NCI-H128 (cell line): ENCODE measurements at regions not wholly inside any gene's neighbourhood (a gene's known extent, or its start where the extent isn't known, plus 50 kb on each side); places are given as distances from the start of the nearest gene placed in this dataset.
"Not testable (repeated sequence)": the region's sequence is repeated elsewhere in the genome, so short reads cannot be mapped to it uniquely, and the experiment has no call there.

Experiments
- DNase-seq: peaks from one replicate; lab custom pipeline; 2025; ENCODE audit not compliant: unreplicated experiment; lab: John Stamatoyannopoulos, UW

DNA sequence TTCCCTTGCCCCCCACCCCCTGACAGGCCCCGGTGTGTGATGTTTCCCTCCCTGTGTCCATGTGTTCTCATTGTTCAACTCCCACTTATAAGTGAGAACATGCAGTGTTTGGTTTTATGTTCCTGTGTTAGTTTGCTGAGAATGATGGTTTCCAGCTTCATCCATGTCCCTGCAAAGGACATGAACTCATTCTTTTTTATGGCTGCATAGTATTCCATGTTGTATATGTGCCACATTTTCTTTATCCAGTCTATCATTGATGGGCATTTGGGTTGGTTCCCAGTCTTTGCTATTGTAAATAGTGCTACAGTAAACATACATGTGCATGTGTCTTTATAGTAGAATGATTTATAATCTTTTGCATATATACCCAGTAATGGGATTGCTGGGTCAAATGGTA lies 287.4 kb downstream of the UTRN start:
- DNase-seq, result not testable (repeated sequence)

DNA sequence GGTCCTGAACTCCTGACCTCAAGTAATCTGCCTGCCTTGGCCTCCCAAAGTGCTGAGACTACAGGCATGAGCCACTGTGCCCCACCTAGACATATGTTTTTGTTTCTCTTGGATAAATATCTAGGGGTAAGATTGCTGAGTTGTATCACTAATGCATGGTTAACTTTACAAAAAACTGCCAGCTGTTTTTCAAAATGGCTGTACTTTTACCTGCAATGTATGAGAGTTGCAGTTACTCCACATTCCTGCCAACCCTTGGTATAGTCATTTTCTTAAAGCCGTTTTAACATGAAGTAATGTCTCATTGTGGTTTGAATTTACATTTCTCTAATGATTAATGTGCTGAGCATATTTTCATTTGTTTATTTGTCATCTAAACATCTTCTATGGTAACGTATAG lies 289.7 kb downstream of the UTRN start:
- DNase-seq, result no peak

DNA sequence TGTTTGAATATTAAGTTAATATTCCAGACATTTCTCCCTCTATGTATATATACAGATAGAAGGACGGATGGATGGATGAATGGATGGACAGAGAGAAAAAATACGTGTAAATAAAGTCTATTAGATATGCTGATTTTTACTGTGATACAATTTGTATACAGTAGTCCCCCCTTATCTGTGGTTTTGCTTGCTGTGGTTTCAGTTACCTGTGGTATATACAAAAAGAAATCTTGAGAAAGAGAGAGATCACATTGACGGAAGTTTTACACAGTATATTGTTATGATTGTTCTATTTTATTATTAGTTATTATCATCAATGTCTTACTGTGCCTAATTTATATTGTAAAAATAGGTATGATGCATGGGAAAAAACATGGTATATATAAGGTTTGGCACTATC lies 290.2 kb downstream of the UTRN start:
- no peak for DNase-seq

- DNase-seq, result no peak
Observed at GRCh38 chr6:144576871-144577270, 291.7 kb downstream of the UTRN start.

GRCh38 chr6:144578385-144579350 lies 293.5 kb downstream of the UTRN start:
- DNase-seq, result no peak

DNA sequence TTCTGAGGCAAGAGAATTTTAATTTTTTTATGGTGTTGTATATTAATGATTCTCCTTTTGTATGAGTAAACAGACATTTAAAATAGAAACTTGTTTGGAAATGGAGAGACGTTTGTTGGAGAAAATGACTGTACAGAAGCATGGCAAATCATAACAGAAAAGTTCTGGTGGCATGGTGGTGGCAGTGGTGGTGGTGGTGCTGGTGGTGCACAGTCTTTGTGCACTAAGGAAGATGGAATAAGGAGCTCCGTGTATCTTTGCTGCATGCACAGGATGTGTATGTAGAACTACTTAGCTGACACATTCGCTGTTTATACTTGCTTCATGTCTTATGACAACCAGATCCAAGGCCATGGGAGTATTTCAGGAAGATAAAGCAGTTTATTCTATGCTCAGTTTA lies 294.9 kb downstream of the UTRN start:
- DNase-seq, result no peak

DNA sequence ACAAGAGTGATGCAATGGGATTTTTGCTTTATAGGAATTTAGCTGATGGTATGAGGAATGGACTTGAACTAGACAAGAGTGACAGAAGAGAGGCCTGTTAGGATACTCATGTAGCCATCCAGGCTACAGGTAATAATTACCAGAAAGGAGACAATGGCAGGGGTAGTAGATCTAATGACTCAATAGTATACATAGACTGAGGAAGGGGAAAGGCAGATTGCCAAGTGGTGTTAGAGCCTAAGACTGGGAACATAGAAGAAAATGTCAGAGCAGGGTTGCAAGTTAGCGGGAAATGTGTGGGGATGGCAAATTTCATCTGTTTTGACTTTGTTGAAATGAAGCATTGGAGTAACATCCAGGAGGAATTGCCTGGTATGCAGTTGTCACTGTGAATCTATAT lies 295.6 kb downstream of the UTRN start:
- DNase-seq, result no peak

- DNase-seq, result no peak
Observed at GRCh38 chr6:144581812-144582537, 296.8 kb downstream of the UTRN start.

GRCh38 chr6:144582939-144583613 lies 297.9 kb downstream of the UTRN start:
- DNase-seq, result no peak

GRCh38 chr6:144583614-144583954 lies 298.4 kb downstream of the UTRN start:
- DNase-seq, result no peak

GRCh38 chr6:144585217-144585814 lies 300.2 kb downstream of the UTRN start:
- DNase-seq, result peak; percentile 21

DNA sequence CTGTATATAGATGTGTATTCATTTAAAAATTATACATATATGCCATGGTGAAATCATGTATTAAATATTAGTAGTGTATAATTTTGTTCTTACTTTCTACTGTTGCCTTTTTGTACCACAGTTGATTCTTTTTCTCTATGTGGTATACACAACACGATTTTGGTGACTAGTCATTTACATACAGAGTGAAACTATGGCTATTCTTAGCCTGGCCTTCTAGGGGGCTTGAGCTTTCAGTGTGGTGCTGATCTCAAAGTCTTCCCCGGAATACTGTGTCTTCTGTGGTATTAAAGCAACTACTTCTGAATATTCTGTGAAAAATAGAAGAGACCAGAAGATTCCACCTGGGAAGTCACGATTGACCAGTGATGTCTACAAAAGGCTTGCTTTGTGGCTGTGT lies 301.9 kb downstream of the UTRN start:
- no peak for DNase-seq

DNA sequence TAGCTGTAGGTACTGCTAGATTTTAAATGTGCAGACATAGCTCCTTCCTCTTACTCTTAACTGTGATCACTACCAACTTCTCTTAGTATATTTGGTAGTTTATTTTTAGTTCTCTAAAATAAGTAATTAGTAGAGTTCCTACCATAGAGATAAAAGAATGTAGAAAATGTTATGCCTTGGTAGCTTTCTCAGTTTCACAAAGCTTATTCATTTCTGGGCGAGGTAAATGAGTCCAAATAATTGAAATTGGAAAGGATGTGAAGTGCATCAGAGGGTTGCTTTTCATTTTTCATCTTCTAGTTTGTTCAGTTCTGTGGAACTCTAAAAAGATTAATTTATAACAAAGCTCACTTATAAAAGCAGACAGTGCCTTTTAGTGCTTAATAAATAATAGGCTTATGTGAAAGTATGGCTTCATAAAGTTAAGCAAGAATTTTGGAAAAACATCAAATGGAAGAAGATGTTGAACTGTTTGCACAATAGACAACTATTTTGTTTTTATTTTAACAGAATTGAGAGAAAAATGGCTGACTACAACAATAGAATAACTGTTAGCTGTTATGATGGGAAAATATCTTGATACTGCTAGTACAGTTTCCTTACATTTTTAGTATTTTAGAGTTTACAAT lies 303.7 kb downstream of the UTRN start:
- DNase-seq, result no peak

- DNase-seq, result no peak
Observed at GRCh38 chr6:144590532-144590931, 305.4 kb downstream of the UTRN start.

DNA sequence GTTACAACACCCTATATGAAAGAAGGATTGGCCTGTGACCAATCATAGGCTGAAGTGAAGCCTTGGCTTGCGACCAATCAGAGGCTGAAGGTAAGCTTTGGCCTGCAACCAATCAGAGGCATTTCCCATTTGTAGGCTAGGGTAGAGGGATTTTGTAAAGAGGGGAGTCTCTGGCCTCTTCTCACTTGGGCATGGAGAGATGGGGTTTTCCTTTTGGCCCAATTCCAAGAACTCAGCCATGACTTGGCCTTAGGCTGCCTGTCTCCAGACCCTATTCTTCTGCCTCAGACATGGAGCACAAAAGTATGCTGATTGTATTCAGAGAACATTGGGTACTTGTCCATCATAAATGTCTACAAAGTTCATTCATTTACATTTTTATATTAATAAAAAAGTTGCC lies 308.3 kb downstream of the UTRN start:
- DNase-seq, result no peak

GRCh38 chr6:144594585-144594984 lies 309.4 kb downstream of the UTRN start:
- no peak for DNase-seq

GRCh38 chr6:144595266-144595665 lies 310.1 kb downstream of the UTRN start:
- no peak for DNase-seq

DNA sequence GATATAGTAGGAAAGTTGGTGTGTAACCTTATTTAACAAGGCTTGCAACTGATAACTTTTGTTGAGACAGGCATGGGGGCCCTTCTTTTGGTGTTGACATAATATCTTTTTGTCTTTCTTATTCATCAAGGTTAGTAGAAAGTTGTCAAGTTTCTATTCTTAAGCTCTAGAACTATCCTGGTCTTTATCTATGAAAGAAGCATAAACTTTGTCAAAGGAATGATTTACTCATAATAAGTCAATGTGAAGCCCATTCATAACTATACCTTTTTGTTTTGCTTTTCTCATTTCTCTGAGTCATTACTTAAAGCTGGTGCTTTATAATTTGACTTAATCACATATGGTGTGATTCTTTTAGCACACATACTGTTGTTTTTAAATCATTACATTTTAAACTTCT lies 312.4 kb downstream of the UTRN start:
- DNase-seq, result no peak

DNA sequence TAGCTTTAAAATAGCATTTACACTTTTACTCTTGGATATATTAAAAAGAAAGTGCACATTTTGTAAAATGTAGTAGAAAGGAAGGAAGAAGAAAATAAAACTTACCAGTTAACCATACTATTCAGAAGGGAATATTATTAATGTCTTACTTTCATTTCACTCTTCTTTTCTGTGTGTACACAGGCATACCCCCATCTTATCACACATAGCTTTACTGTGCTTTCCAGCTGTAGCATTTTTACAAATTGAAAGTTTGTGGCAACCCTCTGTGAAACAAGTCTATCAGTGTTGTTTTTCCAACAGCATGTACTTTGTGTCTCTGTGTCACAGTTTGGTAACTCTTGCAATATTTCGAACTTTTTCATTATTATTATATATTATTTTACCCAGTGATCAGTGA lies 314.5 kb downstream of the UTRN start:
- no peak for DNase-seq

DNA sequence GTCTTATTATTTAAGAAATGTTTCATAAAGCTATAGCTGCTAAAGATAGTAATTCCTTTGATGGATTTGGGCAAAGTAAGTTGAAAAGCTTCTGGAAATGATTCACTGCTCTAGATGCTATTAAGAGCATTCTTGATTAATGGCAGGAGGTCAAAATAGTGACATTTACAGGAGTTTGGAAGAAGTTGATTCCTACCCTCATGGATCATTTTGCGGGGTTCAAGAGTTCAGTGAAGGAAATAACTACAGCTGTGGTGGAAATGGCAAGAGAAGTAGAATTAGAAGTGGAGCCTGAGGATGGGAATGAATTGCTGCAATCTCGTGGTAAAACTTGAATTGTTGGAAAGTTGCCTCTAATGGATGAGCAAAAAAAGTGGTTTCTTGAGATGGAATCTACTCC lies 316.1 kb downstream of the UTRN start:
- no peak for DNase-seq
